ENCODE measurements at regions not wholly inside any gene's neighbourhood (a gene's known extent, or its start where the extent isn't known, plus 50 kb on each side); places are given as distances from the start of the nearest gene placed in this dataset.

- no peaks in the 10 kb centered on the region for H3K36me3 ChIP-seq (ENCODE audit: control insufficient read depth in 1 of 2, insufficient read depth in 2 of 2, low read length in 2 of 2)
- peaks cover 6 to 22% of the 10 kb centered on the region in 2 experiments for H3K4me1 ChIP-seq (ENCODE audit: control insufficient read depth in 1 of 2, insufficient read depth in 2 of 2, low read length in 2 of 2)
- no peak for TF ChIP-seq ZFX (IDR thresholded peaks at IDR 0.05)
- H3K9me3 ChIP-seq (ENCODE audit: control insufficient read depth in 1 of 2, insufficient read depth in 1 of 2, low read depth in 1 of 2, low read length in 2 of 2), result no peaks in the 10 kb centered on the region
- DNase-seq (ENCODE audit: low read depth, low spot score) (no peak), ATAC-seq (no peak)
- no TSS peak for BruUV-seq (replicated peaks)
- no peaks in the 10 kb centered on the region for H3K9me2 ChIP-seq (ENCODE audit: insufficient read depth)
- H3K27me3 ChIP-seq (ENCODE audit: insufficient read depth, low read length), result no peaks in the 10 kb centered on the region
- POLR2A ChIA-PET, result no interaction called here
- H4K20me1 ChIP-seq (ENCODE audit: insufficient read depth), result no peaks in the 10 kb centered on the region
- H3K4me2 ChIP-seq (ENCODE audit: low read length), result peak overlapping the region; percentile 64; the same call in 1 of the 2 replicates
- intact Hi-C loops (cut with micrococcal nuclease), result no loop called here
- CTCF ChIA-PET, result no interaction called here
- no peak overlapping the region for H3K9ac ChIP-seq (ENCODE audit: low read length)
- RAD21 ChIA-PET (ENCODE audit: low non-redundant PET in 1 of 2, low total read pairs in 2 of 2, uncharacterized antibody in 2 of 2, unreplicated experiment in 2 of 2), result no interaction called here
- no peak overlapping the region for H3K4me3 ChIP-seq (replicated peaks in 1 of 2; ENCODE audit: low read depth in 1 of 2, low read length in 2 of 2)
- H3K27ac ChIP-seq (ENCODE audit: low read depth, low read length), result no peak overlapping the region
- H2AFZ ChIP-seq (ENCODE audit: low read depth, low read length, poor library complexity, severe bottlenecking), result peak overlapping the region; percentile 89
- H3K79me2 ChIP-seq (ENCODE audit: insufficient read depth, low read length), result no peaks in the 10 kb centered on the region
Observed at GRCh38 chr10:28983799-28984198, 305.1 kb upstream of the LYZL1 start.

- no peaks in the 10 kb centered on the region for H4K20me1 ChIP-seq (ENCODE audit: insufficient read depth)
- intact Hi-C loops (cut with micrococcal nuclease), result no loop called here
- no peak overlapping the region for H3K27ac ChIP-seq (ENCODE audit: low read depth, low read length)
- ChIA-PET CTCF (interaction anchor here (0.6 kb wide), 1 partner anchor 8 kb away, joined by 3 read pairs; no protein-coding TSS in a partner anchor), RAD21 (ENCODE audit: low non-redundant PET in 1 of 2, low total read pairs in 2 of 2, uncharacterized antibody in 2 of 2, unreplicated experiment in 2 of 2) (no interaction called here), POLR2A (no interaction called here)
- H3K4me2 ChIP-seq (ENCODE audit: low read length), result peak overlapping the region; percentile 64
- no peaks in the 10 kb centered on the region for H3K27me3 ChIP-seq (ENCODE audit: insufficient read depth, low read length)
- BruUV-seq (replicated peaks), result no TSS peak
- H2AFZ ChIP-seq (ENCODE audit: low read depth, low read length, poor library complexity, severe bottlenecking), result peak overlapping the region; percentile 89
- H3K9me3 ChIP-seq (ENCODE audit: control insufficient read depth in 1 of 2, insufficient read depth in 1 of 2, low read depth in 1 of 2, low read length in 2 of 2), result no peaks in the 10 kb centered on the region
- no peaks in the 10 kb centered on the region for H3K79me2 ChIP-seq (ENCODE audit: insufficient read depth, low read length)
- DNase-seq (ENCODE audit: low read depth, low spot score) (no peak), ATAC-seq (peak; percentile 86)
- 0 out of 4 replicates have a peak overlapping the region, but pooled peaks of 1 of the 2 experiments have one; percentile 27 for H3K4me3 ChIP-seq (replicated peaks in 1 of 2; ENCODE audit: low read depth in 1 of 2, low read length in 2 of 2)
- H3K4me1 ChIP-seq (ENCODE audit: control insufficient read depth in 1 of 2, insufficient read depth in 2 of 2, low read length in 2 of 2), result peaks cover 6 to 22% of the 10 kb centered on the region in 2 experiments
- H3K9ac ChIP-seq (ENCODE audit: low read length), result no peak overlapping the region
- H3K9me2 ChIP-seq (ENCODE audit: insufficient read depth), result no peaks in the 10 kb centered on the region
- no peaks in the 10 kb centered on the region for H3K36me3 ChIP-seq (ENCODE audit: control insufficient read depth in 1 of 2, insufficient read depth in 2 of 2, low read length in 2 of 2)
- no peak for TF ChIP-seq MAX (IDR thresholded peaks at IDR 0.05)
- TF ChIP-seq JUND (IDR thresholded peaks at IDR 0.05), result peak; percentile 43; the same call in 1 of the 2 replicates
- TF ChIP-seq POLR2AphosphoS5 (IDR thresholded peaks at IDR 0.05; ENCODE audit: low read depth, low read length), result peak; percentile 34; the same call in 1 of the 2 replicates
- no peak for TF ChIP-seq REST (IDR thresholded peaks at IDR 0.05; ENCODE audit: low read depth)
- no peak for TF ChIP-seq EZH2 (IDR thresholded peaks at IDR 0.05)
- no peak for TF ChIP-seq SIN3A (IDR thresholded peaks at IDR 0.05; ENCODE audit: low read depth)
- TF ChIP-seq SP1 (IDR thresholded peaks at IDR 0.05; ENCODE audit: low read depth), result no peak
- TF ChIP-seq EGR1 (IDR thresholded peaks at IDR 0.05; ENCODE audit: low read depth), result no peak
- no peak for TF ChIP-seq ELF1 (IDR thresholded peaks at IDR 0.05; ENCODE audit: borderline replicate concordance, low read depth)
- 0 out of 2 replicates have a peak, but pooled peaks have one; percentile 33 for TF ChIP-seq CBX3 (IDR thresholded peaks at IDR 0.05; ENCODE audit: low read depth)
- no peak for TF ChIP-seq ZNF274 (IDR thresholded peaks at IDR 0.05; ENCODE audit: low read depth, low read length)
- TF ChIP-seq ZBTB33 (IDR thresholded peaks at IDR 0.05; ENCODE audit: extremely low read depth, insufficient replicate concordance, low read length), result no peak
- TF ChIP-seq YY1 (IDR thresholded peaks at IDR 0.05; ENCODE audit: extremely low read depth, insufficient replicate concordance, low read depth, low read length), result peak; percentile 46
- TF ChIP-seq TCF7L2 (IDR thresholded peaks at IDR 0.05; ENCODE audit: borderline replicate concordance, extremely low read depth, insufficient read depth, insufficient read length), result no peak
- TF ChIP-seq EZH2phosphoT487 (IDR thresholded peaks at IDR 0.05; ENCODE audit: borderline replicate concordance), result no peak
Observed at GRCh38 chr10:28984431-28984830, 304.4 kb upstream of the LYZL1 start.

Data from HCT116 (cell line).